ENCODE measurements at regions not wholly inside any gene's neighbourhood (a gene's known extent, or its start where the extent isn't known, plus 50 kb on each side); places are given as distances from the start of the nearest gene placed in this dataset.
A peak's percentile ranks its signal among the peaks of the same experiment; 100 is the strongest.
"Not testable (repeated sequence)": the region's sequence is repeated elsewhere in the genome, so short reads cannot be mapped to it uniquely, and the experiment has no call there.

DNA sequence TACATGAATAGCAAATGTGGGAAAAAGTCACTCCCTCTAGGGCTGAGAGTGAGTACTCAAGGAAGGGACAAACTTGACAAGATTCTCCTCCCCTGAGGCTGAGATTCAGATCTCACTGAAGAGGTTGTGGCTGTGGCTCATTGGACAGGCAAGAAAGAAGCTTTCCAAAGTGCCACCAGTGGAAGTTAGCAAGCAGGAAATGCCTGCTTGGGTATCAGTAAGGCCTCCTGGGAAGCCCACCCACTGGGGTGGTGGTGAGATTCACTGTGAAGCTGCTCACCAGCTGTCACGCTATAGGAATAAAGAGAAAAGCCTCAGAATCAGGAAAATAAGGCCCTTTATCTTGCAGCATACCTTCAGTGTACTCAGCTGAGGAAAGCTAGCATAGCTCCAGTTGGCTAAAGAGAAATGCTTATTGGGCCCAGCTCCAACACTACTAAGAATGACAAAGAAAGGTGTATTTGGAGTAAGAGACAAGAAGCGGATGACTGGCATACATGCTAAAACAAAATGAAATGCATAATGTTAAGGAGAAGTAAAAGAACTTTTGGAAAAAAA lies 274.4 kb upstream of the TOM1L1 start:
- Histone ChIP-seq H3K27ac (no peak overlapping the region), H3K27me3 (no peaks in the 10 kb centered on the region), H3K4me3 (no peak overlapping the region), H3K4me1 (peaks cover 12% of the 10 kb centered on the region), H4K20me1 (ENCODE audit: low read depth) (no peaks in the 10 kb centered on the region), H2AFZ (replicated peaks) (no peak overlapping the region), H3K9me3 (ENCODE audit: low read depth) (no peaks in the 10 kb centered on the region), H3F3A (ENCODE audit: low read depth) (peaks cover 13% of the 10 kb centered on the region), H3K36me3 (no peaks in the 10 kb centered on the region), H3K79me2 (ENCODE audit: low read depth) (no peaks in the 10 kb centered on the region), H3K4me2 (peak overlapping the region; percentile 51), H3K9ac (no peak overlapping the region)
- peaks cover 10% of the 10 kb centered on the region for H3K4me1 Mint-ChIP-seq
- H3K27ac Mint-ChIP-seq = no peak overlapping the region
- no peak for TF ChIP-seq EZH2 (IDR thresholded peaks at IDR 0.05)
- TF ChIP-seq, protein P1, sequence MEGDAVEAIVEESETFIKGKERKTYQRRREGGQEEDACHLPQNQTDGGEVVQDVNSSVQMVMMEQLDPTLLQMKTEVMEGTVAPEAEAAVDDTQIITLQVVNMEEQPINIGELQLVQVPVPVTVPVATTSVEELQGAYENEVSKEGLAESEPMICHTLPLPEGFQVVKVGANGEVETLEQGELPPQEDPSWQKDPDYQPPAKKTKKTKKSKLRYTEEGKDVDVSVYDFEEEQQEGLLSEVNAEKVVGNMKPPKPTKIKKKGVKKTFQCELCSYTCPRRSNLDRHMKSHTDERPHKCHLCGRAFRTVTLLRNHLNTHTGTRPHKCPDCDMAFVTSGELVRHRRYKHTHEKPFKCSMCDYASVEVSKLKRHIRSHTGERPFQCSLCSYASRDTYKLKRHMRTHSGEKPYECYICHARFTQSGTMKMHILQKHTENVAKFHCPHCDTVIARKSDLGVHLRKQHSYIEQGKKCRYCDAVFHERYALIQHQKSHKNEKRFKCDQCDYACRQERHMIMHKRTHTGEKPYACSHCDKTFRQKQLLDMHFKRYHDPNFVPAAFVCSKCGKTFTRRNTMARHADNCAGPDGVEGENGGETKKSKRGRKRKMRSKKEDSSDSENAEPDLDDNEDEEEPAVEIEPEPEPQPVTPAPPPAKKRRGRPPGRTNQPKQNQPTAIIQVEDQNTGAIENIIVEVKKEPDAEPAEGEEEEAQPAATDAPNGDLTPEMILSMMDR (IDR thresholded peaks at IDR 0.05) = no peak
- peak; percentile 77 for TF ChIP-seq EZH2phosphoT487 (IDR thresholded peaks at IDR 0.05)
- no peak overlapping the region for H3K4me3 Mint-ChIP-seq
- H3K9me3 Mint-ChIP-seq = no peaks in the 10 kb centered on the region
- H3K27me3 Mint-ChIP-seq (ENCODE audit: insufficient read depth, low read depth) = no peaks in the 10 kb centered on the region
- DNase-seq (ENCODE audit: low spot score) = peak; percentile 71
- no peaks in the 10 kb centered on the region for H3K36me3 Mint-ChIP-seq

DNA sequence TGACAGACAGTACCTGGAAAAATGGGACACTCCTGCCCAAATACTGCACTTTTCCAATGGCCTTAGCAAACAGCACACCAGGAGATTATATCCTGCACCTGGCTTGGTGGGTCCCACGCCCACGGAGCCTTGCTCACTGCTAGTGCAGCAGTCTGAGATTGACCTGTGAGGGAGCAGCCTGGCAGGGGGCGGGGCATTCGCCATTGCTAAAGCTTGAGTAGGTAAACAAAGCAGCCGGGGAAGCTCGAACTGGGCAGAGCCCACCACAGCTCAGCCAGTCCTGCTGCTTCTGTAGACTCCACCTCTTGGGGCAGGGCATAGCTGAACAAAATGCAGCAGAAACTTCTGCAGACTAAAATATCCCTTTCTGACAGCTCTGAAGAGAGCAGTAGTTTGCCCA lies 261.2 kb upstream of the TOM1L1 start:
- H3K27me3 ChIP-seq; H3K4me3 Mint-ChIP-seq; H3K27ac Mint-ChIP-seq; H3K36me3 ChIP-seq; H3K4me1 Mint-ChIP-seq; H3K4me1 ChIP-seq; H3K9me3 ChIP-seq (ENCODE audit: low read depth); DNase-seq (ENCODE audit: low spot score); H3F3A ChIP-seq (ENCODE audit: low read depth); H2AFZ ChIP-seq (replicated peaks); H3K4me2 ChIP-seq; H3K9ac ChIP-seq; H4K20me1 ChIP-seq (ENCODE audit: low read depth); H3K4me3 ChIP-seq; H3K36me3 Mint-ChIP-seq; H3K79me2 ChIP-seq (ENCODE audit: low read depth); H3K27ac ChIP-seq; H3K27me3 Mint-ChIP-seq (ENCODE audit: insufficient read depth, low read depth): not testable (repeated sequence)
- H3K9me3 Mint-ChIP-seq = peaks cover 13% of the 10 kb centered on the region

DNA sequence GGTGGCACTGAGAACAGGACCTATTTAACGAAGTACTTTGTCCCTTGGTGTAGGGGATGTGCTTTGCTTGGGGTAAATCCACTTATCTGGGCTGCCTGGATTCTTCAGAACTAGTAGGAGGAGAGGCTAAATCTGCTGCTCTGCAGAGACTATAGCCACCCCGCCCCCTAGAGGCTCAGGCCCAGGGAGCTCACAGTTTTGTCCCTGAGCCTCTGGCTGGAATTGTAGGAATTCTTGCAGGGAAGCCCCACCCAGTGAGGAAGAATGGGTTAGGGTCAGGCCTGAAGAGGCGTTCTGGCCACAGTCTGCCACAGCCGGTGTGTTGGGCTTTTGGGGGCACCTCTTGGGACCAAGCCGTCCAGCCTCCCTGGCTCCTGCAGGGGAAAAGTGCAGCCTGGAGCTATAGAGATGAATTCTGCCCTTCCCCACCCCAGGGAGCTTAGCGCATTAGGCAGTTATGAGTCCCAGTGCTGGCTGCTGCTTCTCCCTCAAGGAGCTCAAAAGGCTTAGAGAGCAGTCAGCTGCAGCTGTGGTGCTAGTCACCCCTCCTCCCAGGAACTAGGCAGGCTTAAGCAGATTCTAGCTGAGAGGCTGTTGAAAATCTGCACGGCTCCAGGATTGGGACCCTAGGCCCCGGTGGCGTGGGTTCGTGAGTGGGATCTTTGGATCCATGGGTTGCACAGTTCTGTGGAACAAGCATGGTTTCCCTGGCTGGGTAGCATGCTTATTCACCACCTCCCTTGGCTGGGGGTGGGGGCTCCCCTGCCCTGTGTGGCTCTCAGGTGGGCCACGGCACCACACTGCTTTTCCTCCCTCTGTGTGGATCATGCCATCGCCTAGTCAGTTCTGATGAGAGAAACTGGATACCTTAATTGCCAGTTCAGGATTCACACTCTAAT lies 237.4 kb upstream of the TOM1L1 start:
- H3K36me3 ChIP-seq = no peaks in the 10 kb centered on the region
- H3K9me3 ChIP-seq (ENCODE audit: low read depth) = no peaks in the 10 kb centered on the region
- H3K9ac ChIP-seq = no peak overlapping the region
- H3K79me2 ChIP-seq (ENCODE audit: low read depth) = no peaks in the 10 kb centered on the region
- H3K4me3 Mint-ChIP-seq = no peak overlapping the region
- H2AFZ ChIP-seq (replicated peaks) = no peak overlapping the region
- H4K20me1 ChIP-seq (ENCODE audit: low read depth) = no peaks in the 10 kb centered on the region
- H3K4me2 ChIP-seq = no peak overlapping the region
- no peak overlapping the region for H3K27ac Mint-ChIP-seq
- no peaks in the 10 kb centered on the region for H3K9me3 Mint-ChIP-seq
- peak; percentile 30 for DNase-seq (ENCODE audit: low spot score)
- H3K27me3 Mint-ChIP-seq (ENCODE audit: insufficient read depth, low read depth) = no peaks in the 10 kb centered on the region
- H3K4me1 ChIP-seq = peaks cover 22% of the 10 kb centered on the region
- no peaks in the 10 kb centered on the region for H3K4me1 Mint-ChIP-seq
- no peak overlapping the region for H3K4me3 ChIP-seq
- H3K36me3 Mint-ChIP-seq = no peaks in the 10 kb centered on the region
- peaks cover 4% of the 10 kb centered on the region for H3F3A ChIP-seq (ENCODE audit: low read depth)
- no peak overlapping the region for H3K27ac ChIP-seq
- no peaks in the 10 kb centered on the region for H3K27me3 ChIP-seq
- TF ChIP-seq EZH2 (IDR thresholded peaks at IDR 0.05) (no peak), EZH2phosphoT487 (IDR thresholded peaks at IDR 0.05) (no peak)
- TF ChIP-seq, protein P1 (IDR thresholded peaks at IDR 0.05) = peak; percentile 24

DNA sequence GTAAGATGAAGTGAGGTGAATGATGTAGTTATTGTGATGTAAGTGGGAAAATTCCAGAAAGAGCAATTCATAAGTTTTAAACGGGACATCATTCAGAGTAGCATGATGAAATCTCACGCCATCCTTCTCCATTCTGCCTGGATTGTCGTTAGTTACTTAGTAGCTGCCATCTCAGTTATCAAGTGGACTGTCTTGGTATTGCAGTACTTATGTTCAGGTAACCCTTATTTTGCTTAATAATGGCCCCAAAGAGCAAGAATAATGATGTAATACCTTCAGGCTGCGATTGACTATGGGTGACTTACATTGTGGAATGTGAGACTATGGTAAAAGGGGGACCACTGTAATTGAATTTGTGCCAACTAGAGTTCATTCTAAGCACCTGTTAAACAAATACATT lies 234.1 kb upstream of the TOM1L1 start:
- Histone ChIP-seq H2AFZ (replicated peaks) (no peak overlapping the region), H3F3A (ENCODE audit: low read depth) (peaks cover 4% of the 10 kb centered on the region), H3K27ac (no peak overlapping the region), H3K4me1 (peaks cover 22% of the 10 kb centered on the region), H3K79me2 (ENCODE audit: low read depth) (no peaks in the 10 kb centered on the region), H3K9me3 (ENCODE audit: low read depth) (no peaks in the 10 kb centered on the region), H3K4me2 (no peak overlapping the region), H3K27me3 (no peaks in the 10 kb centered on the region), H4K20me1 (ENCODE audit: low read depth) (no peaks in the 10 kb centered on the region), H3K4me3 (no peak overlapping the region), H3K36me3 (no peaks in the 10 kb centered on the region), H3K9ac (no peak overlapping the region)
- no peak overlapping the region for H3K27ac Mint-ChIP-seq
- H3K9me3 Mint-ChIP-seq = no peaks in the 10 kb centered on the region
- no peak for TF ChIP-seq EZH2 (IDR thresholded peaks at IDR 0.05)
- no peak for TF ChIP-seq EZH2phosphoT487 (IDR thresholded peaks at IDR 0.05)
- TF ChIP-seq, protein P1 (IDR thresholded peaks at IDR 0.05) = no peak
- no peak for DNase-seq (ENCODE audit: low spot score)
- H3K4me1 Mint-ChIP-seq = no peaks in the 10 kb centered on the region
- no peak overlapping the region for H3K4me3 Mint-ChIP-seq
- H3K27me3 Mint-ChIP-seq (ENCODE audit: insufficient read depth, low read depth) = peaks cover 2% of the 10 kb centered on the region
- no peaks in the 10 kb centered on the region for H3K36me3 Mint-ChIP-seq

Data from neural progenitor cell (in vitro differentiated cells).